HG02884 (cell line): ENCODE measurements at regions not wholly inside any gene's neighbourhood (a gene's known extent, or its start where the extent isn't known, plus 50 kb on each side); places are given as distances from the start of the nearest gene placed in this dataset.

Source experiments
- ATAC-seq: cut with Tn5 transposase; IDR thresholded peaks from one replicate; pipeline ENCODE4 v1.9.1; 2021; ENCODE audit warnings: mild to moderate bottlenecking, moderate library complexity; ENCODE audit not compliant: unreplicated experiment

- no peak for ATAC-seq
These were observed 75.3 kb upstream of the DNAH5 start for GRCh38 chr5:14019768-14020290.

- ATAC-seq: no peak
These were observed 73.4 kb upstream of the DNAH5 start for GRCh38 chr5:14017904-14018303.

- ATAC-seq: no peak
These were observed 72.1 kb upstream of the DNAH5 start for GRCh38 chr5:14016549-14016948.

- peak; percentile 93 for ATAC-seq
These were observed 66.9 kb upstream of the DNAH5 start for GRCh38 chr5:14011089-14012020.

GRCh38 chr5:14009575-14009974 lies 65.1 kb upstream of the DNAH5 start:
- ATAC-seq: no peak

GRCh38 chr5:14008819-14009311 lies 64.4 kb upstream of the DNAH5 start:
- no peak for ATAC-seq

- no peak for ATAC-seq
These were observed 62.5 kb upstream of the DNAH5 start for GRCh38 chr5:14006823-14007520.

- ATAC-seq: no peak
These were observed 60.3 kb upstream of the DNAH5 start for GRCh38 chr5:14004598-14005394.

GRCh38 chr5:14003936-14004335 lies 59.4 kb upstream of the DNAH5 start:
- ATAC-seq: no peak

GRCh38 chr5:14003513-14003912 lies 59.0 kb upstream of the DNAH5 start:
- no peak for ATAC-seq

- no peak for ATAC-seq
These were observed 53.8 kb upstream of the DNAH5 start for GRCh38 chr5:13998254-13998653.

GRCh38 chr5:13997514-13997913 lies 53.0 kb upstream of the DNAH5 start:
- no peak for ATAC-seq

GRCh38 chr5:13994621-13995253 lies 50.2 kb upstream of the DNAH5 start:
- no peak for ATAC-seq
